Breast epithelium (tissue), 3 donors: ENCODE measurements at regions not wholly inside any gene's neighbourhood (a gene's known extent, or its start where the extent isn't known, plus 50 kb on each side); places are given as distances from the start of the nearest gene placed in this dataset.

Experiments
- POLR2A ChIP-seq: fragments of 450-650 bp; IDR thresholded peaks from one replicate; pipeline ENCODE4 v1.6.1; 2016; ENCODE audit warnings: antibody characterized with exemption, mild to moderate bottlenecking, moderate library complexity
- POLR2AphosphoS5 ChIP-seq, 3 donors: sonication (generic); formaldehyde crosslinking; IDR thresholded peaks; one replicate each; pipeline ENCODE4 v1.6.1; 2017; ENCODE audit warnings: antibody characterized with exemption in 3 of 3
- TF ChIP-seq, protein P1 (sequence below), 3 donors: fragments of 450-650 bp; IDR thresholded peaks; one replicate each; pipeline ENCODE4 v1.5.1; 2016 to 2017; ENCODE audit warnings: antibody characterized with exemption in 3 of 3, mild to moderate bottlenecking in 3 of 3, moderate library complexity in 3 of 3

DNA sequence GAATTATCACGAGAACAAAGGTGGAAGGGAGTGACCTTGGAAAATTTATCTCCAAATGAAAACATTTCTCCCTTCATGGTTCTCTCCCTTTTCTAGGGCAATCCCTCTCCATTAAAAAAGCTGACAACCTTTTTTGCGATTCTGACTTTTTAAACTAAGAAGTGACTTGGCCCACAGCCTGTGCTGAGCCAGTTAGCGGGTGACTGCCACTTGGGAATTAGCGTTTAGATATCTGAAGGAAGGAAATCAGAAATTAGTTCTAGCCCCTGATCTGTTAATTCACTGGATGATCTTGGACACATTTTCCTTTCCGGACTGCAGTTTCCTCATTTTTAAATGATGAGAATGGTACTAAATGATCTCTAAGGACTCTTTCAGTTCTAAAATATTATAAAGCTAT, 245.0 kb downstream of the FBXO8 start:
- TF ChIP-seq POLR2A (no peak), POLR2AphosphoS5 (IDR thresholded peaks at IDR 0.05) (no peak)
- TF ChIP-seq, protein P1, sequence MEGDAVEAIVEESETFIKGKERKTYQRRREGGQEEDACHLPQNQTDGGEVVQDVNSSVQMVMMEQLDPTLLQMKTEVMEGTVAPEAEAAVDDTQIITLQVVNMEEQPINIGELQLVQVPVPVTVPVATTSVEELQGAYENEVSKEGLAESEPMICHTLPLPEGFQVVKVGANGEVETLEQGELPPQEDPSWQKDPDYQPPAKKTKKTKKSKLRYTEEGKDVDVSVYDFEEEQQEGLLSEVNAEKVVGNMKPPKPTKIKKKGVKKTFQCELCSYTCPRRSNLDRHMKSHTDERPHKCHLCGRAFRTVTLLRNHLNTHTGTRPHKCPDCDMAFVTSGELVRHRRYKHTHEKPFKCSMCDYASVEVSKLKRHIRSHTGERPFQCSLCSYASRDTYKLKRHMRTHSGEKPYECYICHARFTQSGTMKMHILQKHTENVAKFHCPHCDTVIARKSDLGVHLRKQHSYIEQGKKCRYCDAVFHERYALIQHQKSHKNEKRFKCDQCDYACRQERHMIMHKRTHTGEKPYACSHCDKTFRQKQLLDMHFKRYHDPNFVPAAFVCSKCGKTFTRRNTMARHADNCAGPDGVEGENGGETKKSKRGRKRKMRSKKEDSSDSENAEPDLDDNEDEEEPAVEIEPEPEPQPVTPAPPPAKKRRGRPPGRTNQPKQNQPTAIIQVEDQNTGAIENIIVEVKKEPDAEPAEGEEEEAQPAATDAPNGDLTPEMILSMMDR (IDR thresholded peaks at IDR 0.05): no peak
